Thoracic aorta (tissue), 2 donors: ENCODE measurements at regions not wholly inside any gene's neighbourhood (a gene's known extent, or its start where the extent isn't known, plus 50 kb on each side); places are given as distances from the start of the nearest gene placed in this dataset.

ENCODE experiments used
- ATAC-seq: fragments of 150-250 bp; one replicate; pipeline ENCODE4 v1.8.0; 2017; ENCODE audit warnings: low read depth; ENCODE audit not compliant: insufficient number of reproducible peaks, low FRiP score
- DNase-seq: peaks from one replicate; pipeline ENCODE4 v3.0.0-alpha.2; 2020; ENCODE audit warnings: low spot score
- H3K27ac ChIP-seq, 2 donors: fragments of 200-600 bp; sonication (generic); 1 replicate in 1 of 2; 2 replicates in 1 of 2; pipeline ENCODE4 v1.5.1; 2016; ENCODE audit warnings: mild to moderate bottlenecking in 2 of 2, moderate library complexity in 2 of 2
- H3K27me3 ChIP-seq: fragments of 200-600 bp; sonication (generic); replicated peaks from 2 replicates; pipeline ENCODE4 v1.6.0; 2016; ENCODE audit warnings: mild to moderate bottlenecking; ENCODE audit not compliant: insufficient read depth
- H3K36me3 ChIP-seq: fragments of 200-600 bp; sonication (generic); one replicate; pipeline ENCODE4 v1.5.1; 2016
- H3K4me1 ChIP-seq, 2 donors: fragments of 200-600 bp; sonication (generic); 1 replicate in 1 of 2; 2 replicates in 1 of 2; pipeline versions ENCODE4 v1.5.1 to v1.6.0; 2016; ENCODE audit warnings: low read depth in 2 of 2, mild to moderate bottlenecking in 1 of 2; ENCODE audit not compliant: control insufficient read depth in 1 of 2
- H3K4me3 ChIP-seq: fragments of 200-600 bp; sonication (generic); 2 replicates; pipeline ENCODE4 v1.5.1; 2016; ENCODE audit warnings: mild to moderate bottlenecking
- H3K9me3 ChIP-seq: fragments of 200-600 bp; sonication (generic); 2 replicates; pipeline ENCODE4 v1.5.1; 2016
- CTCF ChIP-seq: fragments of 200-600 bp; sonication (generic); IDR thresholded peaks from one replicate; pipeline ENCODE4 v1.5.1; 2019; ENCODE audit warnings: antibody characterized with exemption

DNA sequence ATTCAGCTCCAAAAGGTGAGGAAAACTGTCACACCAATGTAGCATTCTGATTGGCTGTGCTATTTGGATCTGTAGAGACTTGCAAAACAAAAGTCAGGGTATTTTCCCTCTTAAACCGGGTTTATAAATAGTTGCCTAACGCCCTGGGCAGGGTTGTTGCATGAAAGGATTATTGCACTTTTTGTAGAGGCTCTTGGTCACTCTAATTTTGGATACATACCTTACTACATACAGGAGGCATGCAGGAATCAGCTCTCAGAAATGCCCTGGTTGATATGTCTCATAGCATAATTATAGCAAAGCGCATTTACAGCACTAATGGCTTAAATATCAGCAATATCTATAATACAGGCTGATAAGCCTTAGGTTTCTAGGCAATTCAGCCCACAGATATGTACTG is 200.0 kb upstream of the GDNF start:
- H3K27ac ChIP-seq, result no peak overlapping the region
- DNase-seq, result no peak
- no peak for TF ChIP-seq CTCF
- H3K27me3 ChIP-seq, result no peaks in the 10 kb centered on the region
- ATAC-seq, result no peak
- H3K9me3 ChIP-seq, result no peaks in the 10 kb centered on the region
- H3K36me3 ChIP-seq, result no peaks in the 10 kb centered on the region
- no peak overlapping the region for H3K4me3 ChIP-seq
- no peaks in the 10 kb centered on the region for H3K4me1 ChIP-seq

DNA sequence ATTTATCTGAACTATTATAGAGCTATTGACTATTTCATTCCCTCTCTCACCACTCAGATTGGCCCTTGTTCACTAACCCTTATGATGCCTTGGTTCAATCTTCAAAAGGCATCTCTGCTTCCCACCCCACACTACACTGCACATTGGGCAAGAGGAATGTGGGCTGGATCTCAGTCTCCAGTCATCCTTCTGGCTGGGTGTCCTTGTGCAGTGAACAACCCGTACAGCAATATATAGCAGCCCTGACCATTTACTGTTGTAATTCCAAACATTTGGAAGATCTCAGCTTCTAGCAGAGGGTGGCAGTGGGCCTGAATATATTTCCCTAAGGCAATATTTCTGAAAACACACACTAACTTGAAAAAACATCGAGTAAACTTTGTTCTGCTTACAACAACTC is 199.2 kb upstream of the GDNF start:
- H3K36me3 ChIP-seq, result no peaks in the 10 kb centered on the region
- no peaks in the 10 kb centered on the region for H3K4me1 ChIP-seq
- no peaks in the 10 kb centered on the region for H3K27me3 ChIP-seq
- no peak for TF ChIP-seq CTCF
- no peak for DNase-seq
- H3K4me3 ChIP-seq, result no peak overlapping the region
- ATAC-seq, result no peak
- H3K27ac ChIP-seq, result no peak overlapping the region
- no peaks in the 10 kb centered on the region for H3K9me3 ChIP-seq

GRCh38 chr5:38036765-38037164 is 196.9 kb upstream of the GDNF start:
- DNase-seq (no peak), ATAC-seq (no peak)
- Histone ChIP-seq H3K4me3 (no peak overlapping the region), H3K27ac (no peak overlapping the region), H3K9me3 (no peaks in the 10 kb centered on the region), H3K4me1 (no peaks in the 10 kb centered on the region), H3K27me3 (no peaks in the 10 kb centered on the region), H3K36me3 (no peaks in the 10 kb centered on the region)
- TF ChIP-seq CTCF, result no peak

GRCh38 chr5:38032149-38032548 is 192.3 kb upstream of the GDNF start:
- DNase-seq, result no peak
- no peaks in the 10 kb centered on the region for H3K4me1 ChIP-seq
- no peak for ATAC-seq

GRCh38 chr5:38031304-38031703 is 191.5 kb upstream of the GDNF start:
- DNase-seq (no peak), ATAC-seq (no peak)
- Histone ChIP-seq H3K4me1 (no peaks in the 10 kb centered on the region), H3K27me3 (no peaks in the 10 kb centered on the region), H3K4me3 (no peak overlapping the region), H3K27ac (no peak overlapping the region), H3K36me3 (no peaks in the 10 kb centered on the region), H3K9me3 (no peaks in the 10 kb centered on the region)
- TF ChIP-seq CTCF, result no peak

More at GRCh38 chr5:38032149-38032548, 192.3 kb upstream of the GDNF start:
- Histone ChIP-seq H3K36me3 (no peaks in the 10 kb centered on the region), H3K9me3 (no peaks in the 10 kb centered on the region), H3K27me3 (no peaks in the 10 kb centered on the region), H3K4me3 (no peak overlapping the region), H3K27ac (no peak overlapping the region)
- TF ChIP-seq CTCF, result no peak
